Adrenal gland (tissue), 5 donors: ENCODE measurements at regions not wholly inside any gene's neighbourhood (a gene's known extent, or its start where the extent isn't known, plus 50 kb on each side); places are given as distances from the start of the nearest gene placed in this dataset.

ENCODE experiments used
- CTCF ChIP-seq, 6 experiments: fragments of 450-650 bp in 4 of 6; fragments of 200-600 bp in 2 of 6; sonication (generic) in 1 of 6; IDR thresholded peaks; 1 replicate in 5 of 6; 2 replicates in 1 of 6; pipeline versions ENCODE4 v1.5.1 to v1.8.0; 2016 to 2021; ENCODE audit warnings: antibody characterized with exemption in 6 of 6, mild to moderate bottlenecking in 2 of 6, moderate library complexity in 1 of 6
- POLR2A ChIP-seq, 2 donors: fragments of 450-650 bp; IDR thresholded peaks; one replicate each; pipeline ENCODE4 v1.6.1; 2017; ENCODE audit warnings: antibody characterized with exemption in 2 of 2, mild to moderate bottlenecking in 2 of 2, moderate library complexity in 1 of 2
- donor health status: DM: no; HTN: no; CAD: no.

GRCh38 chr2:83730223-83730622, 728.9 kb downstream of the SUCLG1 start:
- no peak for TF ChIP-seq CTCF (IDR thresholded peaks at IDR 0.05)
- TF ChIP-seq POLR2A (IDR thresholded peaks at IDR 0.05) = no peak
